ENCODE measurements at regions not wholly inside any gene's neighbourhood (a gene's known extent, or its start where the extent isn't known, plus 50 kb on each side); places are given as distances from the start of the nearest gene placed in this dataset.
"Not testable (repeated sequence)": the region's sequence is repeated elsewhere in the genome, so short reads cannot be mapped to it uniquely, and the experiment has no call there.

- not testable (repeated sequence) for DNase-seq
Observed at GRCh38 chrX:76774912-76775311, 347.4 kb downstream of the MAGEE1 start.

- DNase-seq = no peak
Observed at GRCh38 chrX:76796311-76796710, 368.8 kb downstream of the MAGEE1 start.

DNA sequence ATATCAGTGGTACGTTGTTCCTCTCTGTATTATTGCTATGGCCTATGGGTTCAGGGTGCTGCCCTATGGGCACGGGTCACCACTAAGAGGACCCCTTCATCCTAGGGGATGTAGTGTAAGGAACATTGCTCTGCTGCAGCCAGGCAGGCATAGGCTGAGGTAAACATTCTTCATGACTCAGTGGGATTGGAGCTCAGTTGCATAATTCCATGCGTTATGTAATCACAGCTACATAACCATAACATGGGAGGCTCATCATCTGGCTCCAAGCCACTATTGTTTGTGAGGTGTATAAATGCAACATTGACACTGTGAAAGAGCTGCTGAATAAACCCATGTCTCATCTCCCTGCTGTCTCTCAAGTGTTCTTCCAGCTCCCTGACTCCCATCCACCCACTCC is 375.2 kb downstream of the MAGEE1 start:
- no peak for DNase-seq

DNA sequence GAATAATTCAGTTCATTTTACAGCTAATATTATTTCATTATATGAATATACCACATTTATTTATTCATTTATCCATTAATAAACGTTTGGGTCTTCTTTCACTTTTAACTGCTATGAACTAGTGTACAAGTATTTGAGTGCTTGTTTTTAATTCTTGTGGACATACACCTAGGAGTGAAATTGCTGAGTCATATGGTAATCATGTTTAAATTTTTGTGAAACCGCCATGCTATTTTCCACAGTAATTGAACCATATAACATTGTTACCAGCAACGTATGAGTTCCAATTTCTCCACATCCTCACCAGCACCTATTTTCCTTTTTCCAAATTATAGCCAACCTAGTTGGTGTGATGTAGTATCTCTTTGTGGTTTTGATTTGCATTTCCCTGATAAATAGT is 388.2 kb downstream of the MAGEE1 start:
- no peak for DNase-seq

- not testable (repeated sequence) for DNase-seq
Observed at GRCh38 chrX:76817279-76817678, 389.8 kb downstream of the MAGEE1 start.

GRCh38 chrX:76821276-76821675 is 393.8 kb downstream of the MAGEE1 start:
- no peak for DNase-seq

GRCh38 chrX:76827672-76828071 is 400.2 kb downstream of the MAGEE1 start:
- no peak for DNase-seq

DNA sequence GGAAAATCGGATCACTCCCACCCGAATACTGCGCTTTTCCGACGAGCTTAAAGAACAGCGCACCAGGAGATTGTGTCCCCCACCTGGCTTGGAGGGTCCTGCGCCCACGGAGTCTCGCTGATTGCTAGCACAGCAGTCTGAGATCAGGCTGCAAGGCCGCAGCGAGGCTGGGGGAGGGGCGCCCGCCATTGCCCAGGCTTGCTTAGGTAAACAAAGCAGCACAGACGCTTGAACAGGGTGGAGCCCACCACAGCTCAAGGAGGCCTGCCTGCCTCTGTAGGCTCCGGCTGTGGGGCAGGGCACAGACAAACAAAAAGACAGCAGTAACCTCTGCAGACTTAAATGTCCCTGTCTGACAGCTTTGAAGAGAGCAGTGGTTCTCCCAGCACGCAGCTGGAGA is 413.4 kb downstream of the MAGEE1 start:
- DNase-seq = not testable (repeated sequence)

GRCh38 chrX:76850851-76851250 is 423.3 kb downstream of the MAGEE1 start:
- no peak for DNase-seq

DNA sequence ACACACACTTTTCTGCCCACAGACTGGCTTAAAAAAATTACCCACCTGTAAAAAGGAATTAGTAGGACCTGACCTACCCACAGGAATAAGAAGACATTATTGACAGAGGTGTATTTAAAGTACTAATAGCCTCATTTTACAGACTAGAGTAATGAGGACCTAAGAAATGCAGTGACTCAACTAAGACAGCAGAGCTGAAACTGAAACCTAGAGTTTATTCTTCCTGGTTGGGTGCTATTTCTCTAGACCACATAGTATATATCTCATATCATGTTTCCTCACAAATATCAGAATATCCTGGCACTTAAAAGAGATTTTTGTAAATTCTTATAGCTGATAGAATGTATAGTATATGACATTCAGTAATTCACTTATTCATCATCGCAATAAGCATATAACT is 435.0 kb downstream of the MAGEE1 start:
- DNase-seq = no peak

- DNase-seq = no peak
Observed at GRCh38 chrX:76893930-76894329, 466.4 kb downstream of the MAGEE1 start.

DNA sequence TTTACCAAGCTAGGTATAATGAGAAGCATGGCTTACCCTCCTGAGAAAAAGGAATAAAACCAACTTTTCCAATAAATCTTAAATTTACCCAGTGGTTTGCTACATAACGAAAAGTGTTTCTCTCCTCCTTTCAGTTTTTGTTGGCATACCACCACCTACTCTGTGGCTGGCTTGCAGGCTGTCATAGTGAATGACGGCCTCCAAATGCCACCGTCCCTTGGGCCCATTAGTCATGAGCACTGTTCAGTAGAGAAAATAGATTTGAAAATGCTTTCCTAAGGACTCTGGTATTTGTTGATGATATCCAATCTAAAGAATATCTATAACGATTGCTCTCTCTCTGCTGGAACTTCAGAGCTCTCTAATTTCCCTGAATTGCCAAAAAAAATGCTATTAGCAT is 488.3 kb downstream of the MAGEE1 start:
- DNase-seq = no peak

DNA sequence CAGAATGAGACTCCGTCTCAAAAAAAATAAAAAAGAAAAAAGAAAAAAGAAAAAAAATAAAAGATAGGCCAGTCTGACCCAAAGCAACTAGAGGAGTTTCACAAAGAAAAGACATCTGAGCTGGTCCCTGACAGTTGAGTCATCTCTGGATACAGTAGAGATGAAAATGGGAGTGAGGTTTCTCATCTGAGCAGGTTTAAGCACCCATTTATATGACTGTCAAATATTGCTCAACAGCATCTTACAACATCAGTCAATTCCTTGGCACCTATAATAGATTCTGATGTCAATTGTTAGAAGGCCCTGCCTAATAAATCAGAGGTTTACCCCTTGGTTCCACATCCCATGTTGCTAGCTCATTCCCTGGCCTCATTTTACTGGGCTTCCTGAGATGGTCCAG is 490.5 kb downstream of the MAGEE1 start:
- DNase-seq = no peak

DNA sequence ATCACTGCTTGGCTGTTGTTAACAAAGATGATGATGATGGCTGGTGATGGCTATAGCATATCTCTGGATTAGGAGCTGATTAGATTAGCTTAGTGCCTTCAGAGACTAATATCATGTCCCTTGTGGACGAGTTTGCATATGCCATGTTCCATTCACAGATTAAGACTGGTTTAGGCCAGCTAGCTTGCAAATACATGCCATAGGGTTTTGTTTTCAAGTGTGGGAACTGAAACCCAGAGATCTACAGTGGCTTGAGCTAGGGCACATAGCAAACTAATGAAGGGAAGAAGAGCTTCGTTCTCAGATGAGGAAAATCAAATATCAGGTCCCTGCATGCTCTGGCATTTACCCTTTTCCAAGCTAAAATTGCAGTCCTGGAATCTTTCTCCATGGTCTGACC is 492.3 kb downstream of the MAGEE1 start:
- DNase-seq = no peak

GRCh38 chrX:76920607-76921006 is 493.1 kb downstream of the MAGEE1 start:
- no peak for DNase-seq

DNA sequence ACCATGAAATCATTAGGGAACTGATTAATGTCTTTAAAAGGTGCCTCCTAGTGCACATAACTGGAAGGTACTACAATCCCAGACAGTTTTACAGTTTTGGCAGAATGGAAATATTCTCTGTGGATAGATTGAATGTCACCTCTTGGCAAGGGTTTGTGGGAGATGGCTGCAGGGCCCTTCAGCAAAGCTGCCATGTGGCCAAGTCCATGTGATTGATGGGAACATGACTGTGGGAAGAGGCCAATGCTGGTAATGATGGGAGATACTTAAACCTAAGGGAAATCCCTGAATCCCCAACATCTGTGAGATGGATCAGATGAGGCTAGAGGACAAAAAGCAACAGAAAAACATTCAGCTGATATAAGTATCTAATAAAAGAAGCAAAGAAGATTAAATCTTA is 493.7 kb downstream of the MAGEE1 start:
- no peak for DNase-seq

GRCh38 chrX:76922100-76922499 is 494.6 kb downstream of the MAGEE1 start:
- no peak for DNase-seq

DNA sequence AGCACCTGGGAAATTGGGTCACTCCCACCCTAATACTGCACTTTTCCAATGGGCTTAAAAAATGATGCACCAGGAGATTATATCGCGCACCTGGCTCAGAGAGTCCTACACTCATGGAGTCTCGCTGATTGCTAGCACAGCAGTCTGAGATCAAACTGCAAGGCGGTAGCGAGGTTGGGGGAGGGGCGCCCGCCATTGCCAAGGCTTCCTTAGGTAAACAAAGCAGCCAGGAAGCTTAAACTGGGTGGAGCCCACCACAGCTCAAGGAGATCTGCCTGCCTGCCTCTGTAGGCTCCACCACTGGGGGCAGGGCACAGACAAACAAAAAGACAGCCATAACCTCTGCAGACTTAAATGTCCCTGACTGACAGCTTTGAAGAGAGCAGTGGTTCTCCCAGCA is 497.1 kb downstream of the MAGEE1 start:
- not testable (repeated sequence) for DNase-seq

- DNase-seq = no peak
Observed at GRCh38 chrX:76931518-76931917, 504.0 kb downstream of the MAGEE1 start.

- no peak for DNase-seq
Observed at GRCh38 chrX:76957485-76957884, 489.7 kb upstream of the FGF16 start.

- no peak for DNase-seq
Observed at GRCh38 chrX:76971393-76972376, 475.5 kb upstream of the FGF16 start.

DNA sequence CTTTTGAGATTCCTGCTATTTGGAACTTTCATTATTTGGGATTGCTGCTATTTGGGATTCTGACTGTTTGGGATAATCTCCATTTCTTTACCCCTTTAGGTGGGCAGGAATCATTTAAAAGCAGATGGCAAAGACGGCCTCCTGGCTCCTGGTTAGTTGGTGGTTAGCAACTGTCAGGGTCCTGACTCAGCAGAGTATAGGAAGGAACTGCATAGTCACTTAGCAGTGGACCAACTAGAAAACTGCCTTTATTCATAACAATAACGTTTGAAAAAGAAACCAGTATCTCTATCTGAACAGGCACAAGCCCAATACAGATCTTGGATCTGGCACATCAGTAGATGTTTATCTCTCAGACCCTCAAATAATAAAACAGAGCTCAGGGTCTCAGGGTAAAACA is 469.7 kb upstream of the FGF16 start:
- no peak for DNase-seq

- no peak for DNase-seq
Observed at GRCh38 chrX:76987381-76987780, 459.8 kb upstream of the FGF16 start.

DNA sequence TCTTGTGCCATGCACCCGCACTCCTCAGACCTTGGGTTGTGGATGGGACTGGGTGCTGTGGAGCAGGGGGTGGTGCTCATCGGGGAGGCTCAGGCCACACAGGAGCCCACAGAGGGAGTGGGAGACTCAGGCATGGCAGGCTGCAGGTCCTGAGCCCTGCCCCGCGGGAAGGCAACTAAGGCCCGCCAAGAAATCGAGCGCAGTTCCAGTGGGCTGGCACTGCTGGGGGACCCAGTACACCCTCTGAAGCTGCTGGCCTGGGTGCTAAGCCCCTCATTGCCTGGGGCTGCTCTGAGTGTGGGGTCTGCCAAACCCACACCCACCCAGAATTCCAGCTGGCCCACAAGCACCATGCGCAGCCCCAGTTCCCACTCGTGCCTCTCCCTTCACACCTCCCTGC is 450.5 kb upstream of the FGF16 start:
- DNase-seq = no peak

DNA sequence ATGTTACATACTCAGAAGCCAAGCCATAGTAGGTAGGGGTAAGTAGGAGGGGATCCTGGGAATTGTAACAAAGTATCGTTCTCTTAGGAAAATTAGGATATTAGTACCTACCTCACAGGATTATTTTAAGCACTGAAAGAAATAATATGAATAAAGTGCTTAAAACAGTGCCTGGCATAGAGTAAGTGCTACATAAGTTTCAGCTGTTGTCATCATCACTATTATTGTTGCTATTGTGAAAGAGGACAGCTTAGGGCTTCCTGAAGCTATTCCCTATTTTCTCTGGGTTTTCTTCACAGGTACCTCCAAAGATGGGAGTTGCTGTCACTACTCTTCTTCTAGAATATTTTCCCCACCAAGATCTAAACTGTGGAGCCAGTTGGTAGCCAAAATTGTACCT is 443.7 kb upstream of the FGF16 start:
- no peak for DNase-seq
